SK-N-SH treated with all-trans-retinoic acid at 6 μM for 48 hours (cell line): ENCODE measurements at regions not wholly inside any gene's neighbourhood (a gene's known extent, or its start where the extent isn't known, plus 50 kb on each side); places are given as distances from the start of the nearest gene placed in this dataset.
"Not testable (repeated sequence)": the region's sequence is repeated elsewhere in the genome, so short reads cannot be mapped to it uniquely, and the experiment has no call there.

Experiments
- CREB5 ChIP-seq: fragments of 250-450 bp; sonication (Bioruptor Pico); IDR thresholded peaks from 2 replicates; pipeline ENCODE4 v1.5.1; 2020; ENCODE audit warnings: low read depth, mild to moderate bottlenecking, moderate library complexity
- CSDC2 ChIP-seq: fragments of 250-450 bp; sonication (Bioruptor Pico); IDR thresholded peaks from 2 replicates; pipeline ENCODE4 v1.5.0; 2020; ENCODE audit warnings: mild to moderate bottlenecking, moderate library complexity
- ISL1 ChIP-seq: fragments of 250-450 bp; sonication (Bioruptor Pico); IDR thresholded peaks from 2 replicates; pipeline ENCODE4 v2.1.2; 2022; ENCODE audit warnings: mild to moderate bottlenecking, moderate library complexity
- PATZ1 ChIP-seq: fragments of 250-450 bp; sonication (Bioruptor Pico); IDR thresholded peaks from 2 replicates; pipeline ENCODE4 v1.8.0; 2020; ENCODE audit warnings: mild to moderate bottlenecking, moderate library complexity, borderline replicate concordance
- RARB ChIP-seq: fragments of 250-450 bp; sonication (Bioruptor Pico); IDR thresholded peaks from 2 replicates; pipeline ENCODE4 v1.8.0; 2021; ENCODE audit warnings: mild to moderate bottlenecking, moderate library complexity
- TOX ChIP-seq: fragments of 250-450 bp; sonication (Bioruptor Pico); IDR thresholded peaks from 2 replicates; pipeline ENCODE4 v1.8.0; 2021; ENCODE audit warnings: mild to moderate bottlenecking, moderate library complexity, borderline replicate concordance
- ZC3H10 ChIP-seq: fragments of 250-450 bp; sonication (Bioruptor Pico); IDR thresholded peaks from 2 replicates; pipeline ENCODE4 v1.5.1; 2021; ENCODE audit warnings: mild to moderate bottlenecking, moderate library complexity
- ZFP3 ChIP-seq: fragments of 250-450 bp; sonication (Bioruptor Pico); IDR thresholded peaks from 2 replicates; pipeline ENCODE4 v1.5.0; 2020; ENCODE audit warnings: mild to moderate bottlenecking, moderate library complexity
- ZNF70 ChIP-seq: fragments of 450-650 bp; formaldehyde crosslinking; IDR thresholded peaks from 2 replicates; pipeline ENCODE4 v1.5.0; 2020; ENCODE audit warnings: mild to moderate bottlenecking, moderate library complexity
- TF ChIP-seq, protein P1 (sequence below): fragments of 250-450 bp; sonication (Bioruptor Pico); IDR thresholded peaks from 2 replicates; pipeline ENCODE4 v1.5.1; 2021; ENCODE audit warnings: mild to moderate bottlenecking, moderate library complexity
- TF ChIP-seq, protein P2 (sequence below): fragments of 250-450 bp; sonication (Bioruptor Pico); IDR thresholded peaks from 2 replicates; pipeline ENCODE4 v1.8.0; 2021; ENCODE audit warnings: low read depth, mild to moderate bottlenecking, moderate library complexity, borderline replicate concordance

DNA sequence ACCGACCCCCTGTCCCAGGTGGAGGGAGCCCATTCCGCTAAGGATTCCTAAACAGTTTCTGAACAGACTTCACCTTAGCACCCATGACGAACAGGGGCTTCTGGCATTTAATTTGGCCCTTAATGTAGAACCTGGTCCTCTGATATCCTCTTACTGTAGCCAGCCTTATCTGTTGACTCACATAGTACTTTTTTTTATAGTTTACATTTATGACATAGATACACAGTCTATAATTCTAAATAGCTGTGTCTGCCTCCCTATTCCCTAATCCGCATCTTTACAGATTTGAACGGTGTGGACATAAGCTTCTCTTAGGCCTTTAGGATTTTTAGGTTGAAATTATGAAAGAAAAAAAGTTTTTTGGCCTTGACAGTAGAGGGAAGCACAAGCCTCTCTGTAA, 104.9 kb downstream of the TBC1D26 start:
- TF ChIP-seq, protein P1, sequence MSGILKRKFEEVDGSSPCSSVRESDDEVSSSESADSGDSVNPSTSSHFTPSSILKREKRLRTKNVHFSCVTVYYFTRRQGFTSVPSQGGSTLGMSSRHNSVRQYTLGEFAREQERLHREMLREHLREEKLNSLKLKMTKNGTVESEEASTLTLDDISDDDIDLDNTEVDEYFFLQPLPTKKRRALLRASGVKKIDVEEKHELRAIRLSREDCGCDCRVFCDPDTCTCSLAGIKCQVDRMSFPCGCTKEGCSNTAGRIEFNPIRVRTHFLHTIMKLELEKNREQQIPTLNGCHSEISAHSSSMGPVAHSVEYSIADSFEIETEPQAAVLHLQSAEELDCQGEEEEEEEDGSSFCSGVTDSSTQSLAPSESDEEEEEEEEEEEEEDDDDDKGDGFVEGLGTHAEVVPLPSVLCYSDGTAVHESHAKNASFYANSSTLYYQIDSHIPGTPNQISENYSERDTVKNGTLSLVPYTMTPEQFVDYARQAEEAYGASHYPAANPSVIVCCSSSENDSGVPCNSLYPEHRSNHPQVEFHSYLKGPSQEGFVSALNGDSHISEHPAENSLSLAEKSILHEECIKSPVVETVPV (CRISPR knock-in tag): not testable (repeated sequence)
- not testable (repeated sequence) for TF ChIP-seq TOX; ZC3H10 (CRISPR knock-in tag); ZNF70 (CRISPR knock-in tag); ISL1 (CRISPR knock-in tag); PATZ1 (CRISPR knock-in tag); RARB (CRISPR knock-in tag); ZFP3 (CRISPR knock-in tag); CREB5 (CRISPR knock-in tag); CSDC2 (CRISPR knock-in tag)
- TF ChIP-seq, protein P2, sequence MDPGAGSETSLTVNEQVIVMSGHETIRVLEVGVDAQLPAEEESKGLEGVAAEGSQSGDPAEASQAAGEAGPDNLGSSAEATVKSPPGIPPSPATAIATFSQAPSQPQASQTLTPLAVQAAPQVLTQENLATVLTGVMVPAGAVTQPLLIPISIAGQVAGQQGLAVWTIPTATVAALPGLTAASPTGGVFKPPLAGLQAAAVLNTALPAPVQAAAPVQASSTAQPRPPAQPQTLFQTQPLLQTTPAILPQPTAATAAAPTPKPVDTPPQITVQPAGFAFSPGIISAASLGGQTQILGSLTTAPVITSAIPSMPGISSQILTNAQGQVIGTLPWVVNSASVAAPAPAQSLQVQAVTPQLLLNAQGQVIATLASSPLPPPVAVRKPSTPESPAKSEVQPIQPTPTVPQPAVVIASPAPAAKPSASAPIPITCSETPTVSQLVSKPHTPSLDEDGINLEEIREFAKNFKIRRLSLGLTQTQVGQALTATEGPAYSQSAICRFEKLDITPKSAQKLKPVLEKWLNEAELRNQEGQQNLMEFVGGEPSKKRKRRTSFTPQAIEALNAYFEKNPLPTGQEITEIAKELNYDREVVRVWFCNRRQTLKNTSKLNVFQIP (CRISPR knock-in tag): not testable (repeated sequence)
